ENCODE measurements at regions not wholly inside any gene's neighbourhood (a gene's known extent, or its start where the extent isn't known, plus 50 kb on each side); places are given as distances from the start of the nearest gene placed in this dataset.

- TF ChIP-seq CTCF (IDR thresholded peaks at IDR 0.05), result no peak
- no peak for TF ChIP-seq EZH2 (IDR thresholded peaks at IDR 0.05)
- no peak for TF ChIP-seq EZH2phosphoT487 (IDR thresholded peaks at IDR 0.05)
Observed at GRCh38 chr6:27040244-27041042, 207.1 kb upstream of the PRSS16 start.

All from neural progenitor cell (in vitro differentiated cells).